Loucy (cell line): ENCODE measurements at regions not wholly inside any gene's neighbourhood (a gene's known extent, or its start where the extent isn't known, plus 50 kb on each side); places are given as distances from the start of the nearest gene placed in this dataset.

ENCODE experiments used
- H2AFZ ChIP-seq: fragments of 200-600 bp; sonication (generic); 2 replicates; pipeline ENCODE4 v1.6.0; 2016; ENCODE audit warnings: antibody characterized with exemption, mild to moderate bottlenecking, low read length, moderate library complexity
- H3F3A ChIP-seq: fragments of 200-600 bp; 2 replicates; pipeline ENCODE4 v1.6.0; 2016; ENCODE audit warnings: antibody characterized with exemption, low read depth, mild to moderate bottlenecking
- H3K27me3 ChIP-seq: fragments of 200-600 bp; sonication (generic); 2 replicates; pipeline ENCODE4 v1.6.1; 2014; ENCODE audit warnings: low read length, mild to moderate bottlenecking; ENCODE audit not compliant: insufficient read depth, poor library complexity, severe bottlenecking
- H3K36me3 ChIP-seq: fragments of 200-600 bp; sonication (generic); 2 replicates; pipeline ENCODE4 v1.6.1; 2016; ENCODE audit warnings: low read length; ENCODE audit not compliant: insufficient read depth
- H3K4me1 ChIP-seq: fragments of 200-600 bp; sonication (generic); 2 replicates; pipeline ENCODE4 v1.5.1; 2014; ENCODE audit warnings: low read length, mild to moderate bottlenecking; ENCODE audit not compliant: insufficient read depth, poor library complexity, severe bottlenecking
- H3K4me2 ChIP-seq: fragments of 200-600 bp; sonication (generic); 2 replicates; pipeline ENCODE4 v1.6.0; 2014; ENCODE audit warnings: antibody characterized with exemption, low read length, low read depth, mild to moderate bottlenecking; ENCODE audit not compliant: poor library complexity, severe bottlenecking
- H3K4me3 ChIP-seq: fragments of 200-600 bp; sonication (generic); 2 replicates; pipeline ENCODE4 v1.5.1; 2014; ENCODE audit warnings: low read length, mild to moderate bottlenecking, mixed read lengths; ENCODE audit not compliant: poor library complexity, severe bottlenecking
- H3K79me2 ChIP-seq: fragments of 200-600 bp; sonication (generic); 2 replicates; pipeline ENCODE4 v1.6.1; 2014; ENCODE audit warnings: low read length; ENCODE audit not compliant: insufficient read depth
- H3K9ac ChIP-seq: fragments of 200-600 bp; sonication (generic); 2 replicates; pipeline ENCODE4 v1.6.0; 2014; ENCODE audit warnings: mild to moderate bottlenecking, low read depth, low read length, moderate library complexity; ENCODE audit not compliant: poor library complexity, severe bottlenecking
- H3K9me2 ChIP-seq: fragments of 200-600 bp; sonication (generic); replicated peaks from 2 replicates; pipeline ENCODE4 v1.6.1; 2016; ENCODE audit warnings: low read depth, low read length, mixed read lengths
- H3K9me3 ChIP-seq: fragments of 200-600 bp; sonication (generic); 2 replicates; pipeline ENCODE4 v1.6.1; 2014; ENCODE audit warnings: mild to moderate bottlenecking, antibody characterized with exemption, low read length, low read depth; ENCODE audit not compliant: insufficient read depth
- H4K20me1 ChIP-seq: fragments of 200-600 bp; sonication (generic); 2 replicates; pipeline ENCODE4 v1.6.0; 2014; ENCODE audit warnings: antibody characterized with exemption, low read length, mild to moderate bottlenecking; ENCODE audit not compliant: insufficient read depth, poor library complexity, severe bottlenecking
- CTCF ChIP-seq: fragments of 200-600 bp; sonication (generic); conservative IDR thresholded peaks from 2 replicates; pipeline ENCODE4 v1.5.1; 2014; ENCODE audit warnings: mild to moderate bottlenecking, antibody characterized with exemption, low read length
- EZH2phosphoT487 ChIP-seq: fragments of 200-600 bp; IDR thresholded peaks from 2 replicates; pipeline ENCODE4 v1.6.1; 2018; ENCODE audit warnings: antibody characterized with exemption, mild to moderate bottlenecking, moderate library complexity, borderline replicate concordance

GRCh38 chr5:68744206-68744605 lies 349.6 kb upstream of the SLC30A5 start:
- Histone ChIP-seq H3K4me2 (no peak overlapping the region), H3K36me3 (no peaks in the 10 kb centered on the region), H3K27me3 (no peaks in the 10 kb centered on the region), H3K9me3 (no peaks in the 10 kb centered on the region), H2AFZ (no peak overlapping the region), H3K9ac (no peak overlapping the region), H3K4me3 (no peak overlapping the region), H4K20me1 (no peaks in the 10 kb centered on the region), H3K79me2 (no peaks in the 10 kb centered on the region), H3K4me1 (peaks cover 16% of the 10 kb centered on the region), H3K9me2 (no peaks in the 10 kb centered on the region), H3F3A (no peaks in the 10 kb centered on the region)
- TF ChIP-seq CTCF, result no peak
- no peak for TF ChIP-seq EZH2phosphoT487

- TF ChIP-seq CTCF, result peak; percentile 79
- no peak for TF ChIP-seq EZH2phosphoT487
- Histone ChIP-seq H3K4me1 (peaks cover 5% of the 10 kb centered on the region), H4K20me1 (no peaks in the 10 kb centered on the region), H3K79me2 (no peaks in the 10 kb centered on the region), H2AFZ (no peak overlapping the region), H3K9me2 (no peaks in the 10 kb centered on the region), H3K27me3 (no peaks in the 10 kb centered on the region), H3K9ac (no peak overlapping the region), H3F3A (no peaks in the 10 kb centered on the region), H3K4me2 (no peak overlapping the region), H3K36me3 (no peaks in the 10 kb centered on the region), H3K4me3 (no peak overlapping the region), H3K9me3 (no peaks in the 10 kb centered on the region)
These were observed 348.4 kb upstream of the SLC30A5 start for GRCh38 chr5:68745448-68745847.

- H3K79me2 ChIP-seq, result no peaks in the 10 kb centered on the region
- TF ChIP-seq EZH2phosphoT487 (no peak), CTCF (no peak)
- no peak overlapping the region for H2AFZ ChIP-seq
- H3K4me1 ChIP-seq, result peaks cover under 1% of the 10 kb centered on the region
- H4K20me1 ChIP-seq, result no peaks in the 10 kb centered on the region
- H3K9me2 ChIP-seq, result no peaks in the 10 kb centered on the region
- no peaks in the 10 kb centered on the region for H3K27me3 ChIP-seq
- no peaks in the 10 kb centered on the region for H3K36me3 ChIP-seq
- no peak overlapping the region for H3K4me2 ChIP-seq
- H3F3A ChIP-seq, result no peaks in the 10 kb centered on the region
- no peaks in the 10 kb centered on the region for H3K9me3 ChIP-seq
- no peak overlapping the region for H3K9ac ChIP-seq
- no peak overlapping the region for H3K4me3 ChIP-seq
These were observed 347.6 kb upstream of the SLC30A5 start for GRCh38 chr5:68746220-68746619.
